Lower lobe of right lung (tissue), 2 donors: ENCODE measurements at regions not wholly inside any gene's neighbourhood (a gene's known extent, or its start where the extent isn't known, plus 50 kb on each side); places are given as distances from the start of the nearest gene placed in this dataset.

Source experiments
- ATAC-seq, 2 donors: fragments of 200-7000 bp; cut with Tn5 transposase; one replicate each; pipeline ENCODE4 v1.9.1; 2020 to 2022; ENCODE audit warnings: mild to moderate bottlenecking in 2 of 2, moderate library complexity in 2 of 2
- DNase-seq: peaks from one replicate; pipeline ENCODE4 v3.0.0-alpha.2; 2020
- H3K27ac ChIP-seq: fragments of 200-600 bp; one replicate; pipeline ENCODE4 v1.8.0; 2022
- H3K27me3 ChIP-seq: fragments of 200-600 bp; one replicate; pipeline ENCODE4 v1.8.0; 2022; ENCODE audit warnings: low read depth
- H3K36me3 ChIP-seq: fragments of 200-600 bp; one replicate; pipeline ENCODE4 v1.8.0; 2022; ENCODE audit warnings: mild to moderate bottlenecking
- H3K4me1 ChIP-seq: fragments of 200-600 bp; one replicate; pipeline ENCODE4 v1.8.0; 2022
- H3K4me3 ChIP-seq: fragments of 200-600 bp; one replicate; pipeline ENCODE4 v1.8.0; 2022; ENCODE audit warnings: mild to moderate bottlenecking
- H3K9me3 ChIP-seq: fragments of 200-600 bp; one replicate; pipeline ENCODE4 v1.8.0; 2022
- intact Hi-C: fragments of 100-400 bp; cut with DNase I; formaldehyde crosslinking; loops from one replicate; pipeline ENCODE4 v1.11.0; 2022
- TF ChIP-seq, protein P1 (sequence below): fragments of 200-600 bp; IDR thresholded peaks from one replicate; pipeline ENCODE4 v1.8.0; 2022; ENCODE audit warnings: antibody characterized with exemption, mild to moderate bottlenecking
- donor health status: DM: no; HTN: yes; CAD: no; lungs with severe emphysema.

- Histone ChIP-seq H3K36me3 (no peaks in the 10 kb centered on the region), H3K27me3 (no peaks in the 10 kb centered on the region), H3K9me3 (no peaks in the 10 kb centered on the region), H3K4me3 (no peak overlapping the region), H3K27ac (no peak overlapping the region), H3K4me1 (no peaks in the 10 kb centered on the region)
- TF ChIP-seq, protein P1, sequence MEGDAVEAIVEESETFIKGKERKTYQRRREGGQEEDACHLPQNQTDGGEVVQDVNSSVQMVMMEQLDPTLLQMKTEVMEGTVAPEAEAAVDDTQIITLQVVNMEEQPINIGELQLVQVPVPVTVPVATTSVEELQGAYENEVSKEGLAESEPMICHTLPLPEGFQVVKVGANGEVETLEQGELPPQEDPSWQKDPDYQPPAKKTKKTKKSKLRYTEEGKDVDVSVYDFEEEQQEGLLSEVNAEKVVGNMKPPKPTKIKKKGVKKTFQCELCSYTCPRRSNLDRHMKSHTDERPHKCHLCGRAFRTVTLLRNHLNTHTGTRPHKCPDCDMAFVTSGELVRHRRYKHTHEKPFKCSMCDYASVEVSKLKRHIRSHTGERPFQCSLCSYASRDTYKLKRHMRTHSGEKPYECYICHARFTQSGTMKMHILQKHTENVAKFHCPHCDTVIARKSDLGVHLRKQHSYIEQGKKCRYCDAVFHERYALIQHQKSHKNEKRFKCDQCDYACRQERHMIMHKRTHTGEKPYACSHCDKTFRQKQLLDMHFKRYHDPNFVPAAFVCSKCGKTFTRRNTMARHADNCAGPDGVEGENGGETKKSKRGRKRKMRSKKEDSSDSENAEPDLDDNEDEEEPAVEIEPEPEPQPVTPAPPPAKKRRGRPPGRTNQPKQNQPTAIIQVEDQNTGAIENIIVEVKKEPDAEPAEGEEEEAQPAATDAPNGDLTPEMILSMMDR: no peak
- intact Hi-C loops: no loop called here
- ATAC-seq: peak in 1 of 2 donors; percentile 37
- DNase-seq: no peak
Measured at GRCh38 chr12:60257063-60257462, 661.2 kb downstream of the SLC16A7 start.

- DNase-seq: no peak
- TF ChIP-seq, protein P1: no peak
- intact Hi-C loops: no loop called here
- ATAC-seq: no peak
- Histone ChIP-seq H3K4me1 (no peaks in the 10 kb centered on the region), H3K9me3 (no peaks in the 10 kb centered on the region), H3K4me3 (no peak overlapping the region), H3K36me3 (no peaks in the 10 kb centered on the region), H3K27ac (no peak overlapping the region), H3K27me3 (no peaks in the 10 kb centered on the region)
Measured at GRCh38 chr12:60259225-60259624, 663.4 kb downstream of the SLC16A7 start.

DNA sequence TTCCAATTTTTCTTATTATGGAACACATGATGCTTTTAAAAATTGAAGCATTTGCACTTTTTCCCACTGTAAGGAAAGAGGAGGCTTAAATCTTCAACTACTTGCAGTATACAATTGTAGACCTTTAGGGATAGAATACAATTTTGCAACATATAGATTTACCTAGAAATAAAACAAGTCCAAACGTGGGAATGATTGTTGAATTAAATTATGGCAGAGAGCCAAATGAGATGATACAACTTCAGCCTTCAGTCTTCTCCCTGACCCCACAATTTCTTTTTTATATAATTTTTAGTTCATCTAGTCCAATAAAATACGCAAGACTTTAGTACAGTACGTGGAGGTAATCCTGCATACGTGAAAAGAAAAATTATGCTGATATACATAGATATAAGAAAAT is 666.5 kb downstream of the SLC16A7 start:
- Histone ChIP-seq H3K4me3 (no peak overlapping the region), H3K36me3 (no peaks in the 10 kb centered on the region), H3K4me1 (no peaks in the 10 kb centered on the region), H3K27ac (no peak overlapping the region), H3K9me3 (no peaks in the 10 kb centered on the region), H3K27me3 (no peaks in the 10 kb centered on the region)
- ATAC-seq: no peak
- intact Hi-C loops: no loop called here
- TF ChIP-seq, protein P1: no peak
- DNase-seq: no peak

GRCh38 chr12:60263161-60263560 is 667.3 kb downstream of the SLC16A7 start:
- no peaks in the 10 kb centered on the region for H3K27me3 ChIP-seq
- DNase-seq: no peak
- H3K4me3 ChIP-seq: no peak overlapping the region
- no peaks in the 10 kb centered on the region for H3K9me3 ChIP-seq
- ATAC-seq: no peak
- intact Hi-C loops: no loop called here
- TF ChIP-seq, protein P1: no peak
- H3K36me3 ChIP-seq: no peaks in the 10 kb centered on the region
- no peak overlapping the region for H3K27ac ChIP-seq
- no peaks in the 10 kb centered on the region for H3K4me1 ChIP-seq

DNA sequence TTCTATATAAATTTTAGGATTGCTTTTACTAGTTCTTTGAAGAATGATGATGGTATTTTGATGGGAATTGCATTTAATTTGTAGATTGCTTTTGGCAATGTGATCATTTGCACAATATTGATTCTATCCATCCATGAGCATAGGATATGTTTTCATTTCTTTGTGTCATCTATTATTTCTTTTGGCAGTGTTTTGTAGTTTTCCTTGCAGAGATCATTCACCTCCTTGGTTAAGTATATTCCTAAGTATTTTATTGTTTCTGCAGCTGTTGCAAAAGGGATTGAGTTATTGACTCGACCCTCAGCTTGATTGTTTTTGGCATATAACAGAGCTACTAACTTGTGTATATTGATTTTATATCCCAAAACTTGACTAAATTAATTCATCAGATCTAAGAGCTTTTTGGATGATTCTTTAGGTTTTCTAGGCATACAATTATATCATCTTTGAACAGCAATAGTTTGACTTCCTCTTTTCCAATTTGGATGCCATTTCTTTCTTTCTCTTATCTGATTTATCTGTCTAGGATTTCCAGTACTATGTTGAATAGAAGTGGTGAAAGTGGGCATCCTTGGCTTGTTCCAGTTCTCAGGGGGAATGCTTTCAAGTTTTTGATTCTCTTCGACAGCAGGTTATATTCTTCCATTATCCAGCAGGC is 668.1 kb downstream of the SLC16A7 start:
- H3K4me1 ChIP-seq: no peaks in the 10 kb centered on the region
- H3K36me3 ChIP-seq: no peaks in the 10 kb centered on the region
- no peak overlapping the region for H3K4me3 ChIP-seq
- ATAC-seq: no peak
- no peaks in the 10 kb centered on the region for H3K9me3 ChIP-seq
- TF ChIP-seq, protein P1: no peak
- intact Hi-C loops: no loop called here
- no peaks in the 10 kb centered on the region for H3K27me3 ChIP-seq
- no peak overlapping the region for H3K27ac ChIP-seq
- DNase-seq: no peak
